CD4-positive, alpha-beta memory T cell (primary cell): ENCODE measurements at regions not wholly inside any gene's neighbourhood (a gene's known extent, or its start where the extent isn't known, plus 50 kb on each side); places are given as distances from the start of the nearest gene placed in this dataset.

Source experiments
- CTCF ChIA-PET: fragments of 350-600 bp; sonication (Branson Sonifier 250); formaldehyde crosslinking; loops from one replicate; lab custom pipeline; 2021; ENCODE audit warnings: inconsistent platforms; ENCODE audit not compliant: partially characterized antibody; lab: Charles Lee
- POLR2A ChIA-PET: fragments of 350-600 bp; sonication (Branson Sonifier 250); formaldehyde crosslinking; loops from one replicate; lab custom pipeline; 2021; ENCODE audit not compliant: partially characterized antibody; lab: Charles Lee
- DNase-seq, 5 donors: peaks; one replicate each; pipeline versions ENCODE4 v3.0.0 to v3.0.0-alpha.2; 2020 to 2022; ENCODE audit warnings: mixed read lengths in 1 of 5
- H3K27ac ChIP-seq: one replicate; pipeline ENCODE4 v1.7.0; 2013; ENCODE audit warnings: low read depth, low read length
- H3K27me3 ChIP-seq: 2 replicates; pipeline ENCODE4 v1.7.0; 2013; ENCODE audit warnings: mild to moderate bottlenecking, low read length, moderate library complexity; ENCODE audit not compliant: insufficient read depth
- H3K36me3 ChIP-seq: 2 replicates; pipeline ENCODE4 v1.7.0; 2013; ENCODE audit warnings: mild to moderate bottlenecking, low read length, moderate library complexity; ENCODE audit not compliant: insufficient read depth
- H3K4me1 ChIP-seq: 2 replicates; pipeline ENCODE4 v1.7.0; 2013; ENCODE audit warnings: mild to moderate bottlenecking, low read length, moderate library complexity; ENCODE audit not compliant: insufficient read depth
- H3K4me3 ChIP-seq, 2 donors: one replicate each; pipeline ENCODE4 v1.7.0; 2013; ENCODE audit warnings: low read length in 2 of 2, mild to moderate bottlenecking in 1 of 2
- H3K9me3 ChIP-seq, 2 donors: one replicate each; pipeline ENCODE4 v1.7.0; 2013; ENCODE audit warnings: low read length in 2 of 2, control low read depth in 1 of 2; ENCODE audit not compliant: control insufficient read depth in 1 of 2
- H3K27ac Mint-ChIP-seq, 7 donors: one replicate each; pipeline ENCODE4 v1.8.0; 2020 to 2021; ENCODE audit warnings: mixed read lengths in 7 of 7, mild to moderate bottlenecking in 6 of 7, inconsistent platforms in 3 of 7, moderate library complexity in 3 of 7
- H3K27me3 Mint-ChIP-seq, 2 donors: one replicate each; pipeline ENCODE4 v1.8.0; 2020 to 2021; ENCODE audit warnings: mixed read lengths in 2 of 2
- H3K36me3 Mint-ChIP-seq, 2 donors: one replicate each; pipeline ENCODE4 v1.8.0; 2020 to 2021; ENCODE audit warnings: mixed read lengths in 2 of 2, inconsistent platforms in 1 of 2, mild to moderate bottlenecking in 1 of 2
- H3K4me1 Mint-ChIP-seq, 4 donors: one replicate each; pipeline ENCODE4 v1.8.0; 2020 to 2021; ENCODE audit warnings: mixed read lengths in 4 of 4, mild to moderate bottlenecking in 1 of 4
- H3K4me3 Mint-ChIP-seq, 8 donors: one replicate each; pipeline ENCODE4 v1.8.0; 2020 to 2021; ENCODE audit warnings: mixed read lengths in 8 of 8, mild to moderate bottlenecking in 7 of 8, moderate library complexity in 6 of 8, inconsistent platforms in 3 of 8
- H3K9me3 Mint-ChIP-seq, 8 donors: one replicate each; pipeline ENCODE4 v1.8.0; 2020 to 2021; ENCODE audit warnings: mixed read lengths in 8 of 8, mild to moderate bottlenecking in 5 of 8, inconsistent platforms in 3 of 8, moderate library complexity in 1 of 8
- intact Hi-C: fragments of 100-400 bp; cut with micrococcal nuclease; formaldehyde crosslinking; loops from one replicate; pipeline ENCODE4 v1.15.1; 2023

GRCh38 chr2:129909651-129910418 lies 69.6 kb upstream of the RAB6C start:
- intact Hi-C loops: no loop called here
- H3K27ac Mint-ChIP-seq: no peak overlapping the region
- Histone ChIP-seq H3K27ac (no peak overlapping the region), H3K4me3 (no peak overlapping the region), H3K36me3 (no peaks in the 10 kb centered on the region), H3K9me3 (no peaks in the 10 kb centered on the region), H3K4me1 (no peaks in the 10 kb centered on the region), H3K27me3 (no peaks in the 10 kb centered on the region)
- H3K9me3 Mint-ChIP-seq: peaks cover 0 to under 1% (median 0%) of the 10 kb centered on the region in 8 donors
- no peak for DNase-seq
- no peak overlapping the region for H3K4me3 Mint-ChIP-seq
- H3K27me3 Mint-ChIP-seq: peaks cover 0 to 6% of the 10 kb centered on the region in 2 donors
- ChIA-PET CTCF (no interaction called here), POLR2A (no interaction called here)
- H3K4me1 Mint-ChIP-seq: no peaks in the 10 kb centered on the region
- no peaks in the 10 kb centered on the region for H3K36me3 Mint-ChIP-seq

GRCh38 chr2:129910446-129911362 lies 68.8 kb upstream of the RAB6C start:
- peaks cover 0 to 5% of the 10 kb centered on the region in 2 donors for H3K27me3 Mint-ChIP-seq
- H3K4me1 Mint-ChIP-seq: no peaks in the 10 kb centered on the region
- DNase-seq: no peak
- no peaks in the 10 kb centered on the region for H3K36me3 Mint-ChIP-seq
- no peaks in the 10 kb centered on the region for H3K36me3 ChIP-seq
- no peak overlapping the region for H3K4me3 Mint-ChIP-seq
- H3K27me3 ChIP-seq: no peaks in the 10 kb centered on the region
- H3K4me1 ChIP-seq: no peaks in the 10 kb centered on the region
- H3K4me3 ChIP-seq: no peak overlapping the region
- no peak overlapping the region for H3K27ac ChIP-seq
- POLR2A ChIA-PET: no interaction called here
- intact Hi-C loops: no loop called here
- CTCF ChIA-PET: no interaction called here
- H3K9me3 Mint-ChIP-seq: peaks cover 0 to 3% (median 0%) of the 10 kb centered on the region in 8 donors
- no peak overlapping the region for H3K27ac Mint-ChIP-seq
- H3K9me3 ChIP-seq: no peaks in the 10 kb centered on the region

- Histone ChIP-seq H3K27me3 (no peaks in the 10 kb centered on the region), H3K9me3 (no peaks in the 10 kb centered on the region), H3K4me3 (no peak overlapping the region), H3K27ac (no peak overlapping the region), H3K4me1 (no peaks in the 10 kb centered on the region), H3K36me3 (no peaks in the 10 kb centered on the region)
- intact Hi-C loops: no loop called here
- no peaks in the 10 kb centered on the region for H3K4me1 Mint-ChIP-seq
- DNase-seq: no peak
- H3K4me3 Mint-ChIP-seq: no peak overlapping the region
- H3K36me3 Mint-ChIP-seq: no peaks in the 10 kb centered on the region
- H3K9me3 Mint-ChIP-seq: peaks cover 0 to 3% (median 0%) of the 10 kb centered on the region in 8 donors
- ChIA-PET POLR2A (no interaction called here), CTCF (no interaction called here)
- no peak overlapping the region for H3K27ac Mint-ChIP-seq
- peaks cover 0 to 3% of the 10 kb centered on the region in 2 donors for H3K27me3 Mint-ChIP-seq
Measured at GRCh38 chr2:129911363-129912065, 68.0 kb upstream of the RAB6C start.

GRCh38 chr2:129912066-129912820 lies 67.2 kb upstream of the RAB6C start:
- Histone ChIP-seq H3K27me3 (no peaks in the 10 kb centered on the region), H3K36me3 (no peaks in the 10 kb centered on the region), H3K4me1 (no peaks in the 10 kb centered on the region), H3K9me3 (no peaks in the 10 kb centered on the region), H3K27ac (no peak overlapping the region), H3K4me3 (no peak overlapping the region)
- intact Hi-C loops: no loop called here
- peaks cover 0 to 9% (median 3%) of the 10 kb centered on the region in 8 donors for H3K9me3 Mint-ChIP-seq
- CTCF ChIA-PET: no interaction called here
- H3K27ac Mint-ChIP-seq: no peak overlapping the region
- DNase-seq: no peak
- POLR2A ChIA-PET: no interaction called here
- H3K36me3 Mint-ChIP-seq: no peaks in the 10 kb centered on the region
- H3K27me3 Mint-ChIP-seq: no peaks in the 10 kb centered on the region
- no peak overlapping the region for H3K4me3 Mint-ChIP-seq
- H3K4me1 Mint-ChIP-seq: no peaks in the 10 kb centered on the region

- no peak overlapping the region for H3K27ac ChIP-seq
- no peaks in the 10 kb centered on the region for H3K27me3 Mint-ChIP-seq
- H3K4me3 ChIP-seq: no peak overlapping the region
- peaks cover 0 to 4% of the 10 kb centered on the region in 2 donors for H3K9me3 ChIP-seq
- peaks cover 0 to 18% (median 12%) of the 10 kb centered on the region in 8 donors for H3K9me3 Mint-ChIP-seq
- ChIA-PET CTCF (no interaction called here), POLR2A (no interaction called here)
- no peaks in the 10 kb centered on the region for H3K27me3 ChIP-seq
- no peaks in the 10 kb centered on the region for H3K36me3 Mint-ChIP-seq
- intact Hi-C loops: no loop called here
- H3K27ac Mint-ChIP-seq: no peak overlapping the region
- no peak for DNase-seq
- no peaks in the 10 kb centered on the region for H3K4me1 Mint-ChIP-seq
- no peak overlapping the region for H3K4me3 Mint-ChIP-seq
- no peaks in the 10 kb centered on the region for H3K36me3 ChIP-seq
- no peaks in the 10 kb centered on the region for H3K4me1 ChIP-seq
Measured at GRCh38 chr2:129912871-129913694, 66.4 kb upstream of the RAB6C start.

- Mint-ChIP-seq H3K9me3 (peaks cover 2 to 26% (median 20%) of the 10 kb centered on the region in 8 donors), H3K4me1 (no peaks in the 10 kb centered on the region), H3K4me3 (no peak overlapping the region), H3K27me3 (no peaks in the 10 kb centered on the region), H3K36me3 (peaks cover 0 to 2% of the 10 kb centered on the region in 2 donors), H3K27ac (no peak overlapping the region)
- Histone ChIP-seq H3K9me3 (peaks cover 0 to 8% of the 10 kb centered on the region in 2 donors), H3K36me3 (no peaks in the 10 kb centered on the region), H3K4me1 (no peaks in the 10 kb centered on the region), H3K27ac (no peak overlapping the region), H3K4me3 (no peak overlapping the region), H3K27me3 (no peaks in the 10 kb centered on the region)
- ChIA-PET POLR2A (no interaction called here), CTCF (no interaction called here)
- intact Hi-C loops: no loop called here
- DNase-seq: no peak
Measured at GRCh38 chr2:129913695-129914495, 65.6 kb upstream of the RAB6C start.
